ENCODE measurements at regions not wholly inside any gene's neighbourhood (a gene's known extent, or its start where the extent isn't known, plus 50 kb on each side); places are given as distances from the start of the nearest gene placed in this dataset.

DNA sequence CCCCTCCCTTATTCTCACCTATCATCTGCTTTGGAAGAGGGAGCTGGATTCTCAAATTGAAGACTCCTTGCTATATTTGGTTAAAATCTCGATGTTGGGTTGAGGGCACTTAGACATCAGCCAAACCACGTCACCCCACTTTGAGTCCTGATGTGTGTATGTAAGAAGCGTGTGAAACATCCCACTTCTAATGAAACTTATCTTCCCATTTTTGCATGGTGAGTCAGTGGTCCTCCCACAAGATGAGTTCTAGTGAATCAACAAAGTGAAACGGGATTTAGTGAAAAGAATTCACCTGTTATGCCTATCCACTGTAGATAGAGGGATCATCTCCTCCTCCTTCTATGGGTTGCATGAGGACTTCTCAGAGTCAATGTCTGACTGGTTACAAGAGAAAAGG lies 51.4 kb upstream of the SPRED2 start:
- H3K27me3 Mint-ChIP-seq (ENCODE audit: low read depth) = peaks cover 19% of the 10 kb centered on the region
- no peaks in the 10 kb centered on the region for H3K36me3 Mint-ChIP-seq (ENCODE audit: insufficient read depth)
- H3K9me3 Mint-ChIP-seq = peaks cover 11% of the 10 kb centered on the region
- no peak for ATAC-seq
- no peaks in the 10 kb centered on the region for H3K4me1 Mint-ChIP-seq (ENCODE audit: low read depth)
- no peak for DNase-seq
- H3K4me3 Mint-ChIP-seq = no peak overlapping the region

DNA sequence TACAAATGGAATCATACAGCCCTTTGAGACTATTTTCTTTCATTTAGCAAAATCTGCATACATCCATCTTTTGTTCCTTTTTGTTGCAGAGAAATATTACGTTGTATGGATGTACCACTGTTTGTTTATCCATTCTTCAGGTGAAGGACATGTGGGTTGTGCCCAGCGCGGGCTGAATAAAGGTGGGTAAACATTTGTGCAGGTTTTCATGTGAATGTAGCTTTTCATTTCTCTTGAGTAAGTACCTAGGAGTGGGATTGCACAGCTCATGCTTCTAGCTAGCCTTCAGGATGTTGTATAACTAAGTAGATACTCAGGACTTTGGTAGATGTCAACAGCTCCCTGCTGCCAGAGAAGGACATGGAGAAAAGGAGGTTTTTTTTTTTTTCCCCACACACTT lies 50.6 kb upstream of the SPRED2 start:
- Mint-ChIP-seq H3K36me3 (ENCODE audit: insufficient read depth) (no peaks in the 10 kb centered on the region), H3K4me1 (ENCODE audit: low read depth) (no peaks in the 10 kb centered on the region)

More for the DNA sequence above, 50.6 kb upstream of the SPRED2 start:
- Mint-ChIP-seq H3K27me3 (ENCODE audit: low read depth) (peaks cover 18% of the 10 kb centered on the region), H3K9me3 (peaks cover 3% of the 10 kb centered on the region), H3K4me3 (no peak overlapping the region)
- DNase-seq (no peak), ATAC-seq (no peak)
